K562 (cell line): ENCODE measurements at regions not wholly inside any gene's neighbourhood (a gene's known extent, or its start where the extent isn't known, plus 50 kb on each side); places are given as distances from the start of the nearest gene placed in this dataset.

Source experiments
- ATAC-seq: fragments of 200-7000 bp; cut with Tn5 transposase; 3 replicates; pipeline ENCODE4 v1.9.1; 2020; ENCODE audit warnings: moderate library complexity
- BruUV-seq: library from RNA; stranded (reverse); fragments of 400-500 nt; replicated peaks from 2 replicates; lab custom pipeline; 2021; lab: Mats Ljungman, UMichigan
- CTCF ChIA-PET: fragments of 300-600 bp; formaldehyde crosslinking; extraction: SDS; loops from one replicate; lab custom pipeline; 2021; ENCODE audit warnings: low intra/inter-chr PET ratio; lab: Yijun Ruan, JAX
- POLR2A ChIA-PET: fragments of 300-600, 350-650 bp; sonication (Branson Sonifier 250); formaldehyde crosslinking; extraction: SDS; loops from one replicate; lab custom pipeline; 2021; ENCODE audit warnings: antibody characterized with exemption, inconsistent platforms; lab: Yijun Ruan, JAX
- DNase-seq, 4 experiments: peaks; one replicate each; pipeline versions ENCODE4 v3.0.0 to v3.0.0-alpha.2; 2011 to 2018; ENCODE audit warnings: low spot score in 3 of 4, mixed read lengths in 3 of 4; ENCODE audit errors: extremely low read depth in 1 of 4
- FAIRE-seq: peaks from 2 replicates; lab custom pipeline; 2011; peaks lifted over from hg19 to GRCh38; lab: Jason Lieb, UNC
- H2AFZ ChIP-seq: 2 replicates; pipeline ENCODE4 v1.6.0; 2011; ENCODE audit warnings: low read depth, low read length, control low read depth, inconsistent platforms
- H3K27ac ChIP-seq: fragments of 200-600 bp; 3 replicates; pipeline ENCODE4 v1.8.0; 2011; ENCODE audit warnings: low read depth, mild to moderate bottlenecking, control low read depth, inconsistent platforms, low read length, moderate library complexity, mixed read lengths; ENCODE audit errors: extremely low read depth
- H3K27me3 ChIP-seq, 2 experiments: fragments of 300-600 bp in 1 of 2; 2 replicates in 1 of 2; 3 replicates in 1 of 2; pipeline versions ENCODE4 v1.6.0 to v1.8.0; 2011; ENCODE audit warnings: inconsistent platforms in 2 of 2, low read length in 2 of 2, mild to moderate bottlenecking in 1 of 2, mixed read lengths in 1 of 2, moderate library complexity in 1 of 2; ENCODE audit not compliant: control insufficient read depth in 2 of 2, insufficient read depth in 2 of 2
- H3K36me3 ChIP-seq: fragments of 300-600 bp; 3 replicates; pipeline ENCODE4 v1.8.0; 2011; ENCODE audit warnings: mild to moderate bottlenecking, low read length, inconsistent platforms; ENCODE audit not compliant: control insufficient read depth, insufficient read depth
- H3K4me1 ChIP-seq, 2 experiments: fragments of 200-600 bp in 1 of 2; replicated peaks in 1 of 2; 2 replicates in 1 of 2; 3 replicates in 1 of 2; pipeline versions ENCODE4 v1.5.1 to v1.8.0; 2011; ENCODE audit warnings: inconsistent platforms in 2 of 2, low read length in 2 of 2, mild to moderate bottlenecking in 1 of 2, mixed read lengths in 1 of 2, moderate library complexity in 1 of 2; ENCODE audit not compliant: control insufficient read depth in 2 of 2, insufficient read depth in 2 of 2
- H3K4me2 ChIP-seq: 2 replicates; pipeline ENCODE4 v1.6.1; 2011; ENCODE audit warnings: low read length, control low read depth, inconsistent platforms, mixed read lengths; ENCODE audit not compliant: insufficient read depth
- H3K4me3 ChIP-seq: fragments of 200-600 bp; sonication (generic), shearing (Covaris generic); 2 replicates; pipeline ENCODE4 v1.5.1; 2016; ENCODE audit warnings: control low read depth, inconsistent platforms
- H3K79me2 ChIP-seq: fragments of 200-600 bp; 3 replicates; pipeline ENCODE4 v1.8.0; 2011; ENCODE audit warnings: low read length, inconsistent platforms; ENCODE audit not compliant: control insufficient read depth, insufficient read depth
- H3K9ac ChIP-seq, 2 experiments: 2 replicates each; pipeline versions ENCODE4 v1.6.0 to v1.6.1; 2011; ENCODE audit warnings: low read depth in 2 of 2, low read length in 2 of 2, control low read depth in 1 of 2, inconsistent platforms in 1 of 2, mild to moderate bottlenecking in 1 of 2, mixed read lengths in 1 of 2; ENCODE audit not compliant: insufficient read depth in 1 of 2
- H3K9me1 ChIP-seq: one replicate; pipeline ENCODE4 v1.6.0; 2011; ENCODE audit warnings: inconsistent platforms, mild to moderate bottlenecking, low read length, moderate library complexity; ENCODE audit not compliant: control insufficient read depth, insufficient read depth
- H3K9me3 ChIP-seq: replicated peaks from 2 replicates; pipeline ENCODE4 v1.5.1; 2011; ENCODE audit warnings: low read depth, low read length, inconsistent platforms; ENCODE audit not compliant: control insufficient read depth, insufficient read depth
- H4K20me1 ChIP-seq: replicated peaks from 2 replicates; pipeline ENCODE4 v1.6.1; 2011; ENCODE audit warnings: low read length, inconsistent platforms, mixed read lengths; ENCODE audit not compliant: control insufficient read depth, insufficient read depth
- CHD4 ChIP-seq: fragments of 200-600 bp; sonication (generic); IDR thresholded peaks from 3 replicates; pipeline ENCODE4 v1.6.1; 2012; ENCODE audit warnings: low read depth, mild to moderate bottlenecking, mixed read lengths, low read length, inconsistent platforms; ENCODE audit not compliant: insufficient read depth, insufficient replicate concordance, poor library complexity, severe bottlenecking
- CREB1 ChIP-seq, 2 experiments: sonication (generic) in 1 of 2; formaldehyde crosslinking in 1 of 2; IDR thresholded peaks; 2 replicates each; pipeline versions ENCODE4 v1.6.1 to v1.8.0; 2012 to 2022; ENCODE audit warnings: inconsistent platforms in 1 of 2, mild to moderate bottlenecking in 1 of 2, missing genetic modification reagents in 1 of 2, moderate library complexity in 1 of 2
- FIP1L1 ChIP-seq: fragments of 200-400 bp; formaldehyde crosslinking; IDR thresholded peaks from 2 replicates; pipeline ENCODE4 v1.6.1; 2018; ENCODE audit warnings: mild to moderate bottlenecking, low read depth, low read length; ENCODE audit not compliant: poor library complexity, severe bottlenecking
- FOS ChIP-seq: IDR thresholded peaks from 3 replicates; pipeline ENCODE4 v1.6.1; 2011; ENCODE audit not compliant: insufficient read length; ENCODE audit errors: extremely low read depth
- HMG20B ChIP-seq: fragments of 250-450 bp; sonication (Bioruptor Pico); IDR thresholded peaks from 2 replicates; pipeline ENCODE4 v1.5.0; 2021; ENCODE audit warnings: mild to moderate bottlenecking
- HNRNPH1 ChIP-seq: fragments of 200-400 bp; formaldehyde crosslinking; optimal IDR thresholded peaks from 2 replicates; pipeline ENCODE3; 2017; ENCODE audit warnings: low read depth, mild to moderate bottlenecking, low read length, moderate library complexity
- SAP30 ChIP-seq: fragments of 200-600 bp; sonication (generic); IDR thresholded peaks from 2 replicates; pipeline ENCODE4 v1.6.1; 2012; ENCODE audit warnings: borderline replicate concordance, low read depth, mild to moderate bottlenecking, moderate library complexity, low read length, control low read depth, inconsistent platforms; ENCODE audit not compliant: insufficient read depth, poor library complexity, severe bottlenecking
- SPI1 ChIP-seq: IDR thresholded peaks from 2 replicates; pipeline ENCODE4 v1.6.1; 2011; ENCODE audit warnings: low read depth, low read length, control low read depth, borderline replicate concordance
- ZKSCAN3 ChIP-seq: fragments of 250-450 bp; sonication (Bioruptor Pico); IDR thresholded peaks from 2 replicates; pipeline ENCODE4 v1.4.0; 2020
- WGBS: fragments of 100-300 bp; shearing (Covaris generic); methylation state at CpG from one replicate; pipeline ENCODE4 v1.1.6; 2016; ENCODE audit warnings: low coverage, mixed read lengths; ENCODE audit not compliant: insufficient coverage; ENCODE audit errors: missing lambda C conversion rate; 5-methylcytosine and 5-hydroxymethylcytosine counted together
- in situ Hi-C: fragments of 300-500 bp; cut with MboI; formaldehyde crosslinking; loops from 4 replicates; pipeline ENCODE4 v1.15.0; 2018; ENCODE audit warnings: inconsistent platforms, mixed read lengths
- intact Hi-C: fragments of 100-400 bp; cut with micrococcal nuclease; formaldehyde crosslinking; loops from 2 replicates; pipeline ENCODE4 v1.14.2; 2022

DNA sequence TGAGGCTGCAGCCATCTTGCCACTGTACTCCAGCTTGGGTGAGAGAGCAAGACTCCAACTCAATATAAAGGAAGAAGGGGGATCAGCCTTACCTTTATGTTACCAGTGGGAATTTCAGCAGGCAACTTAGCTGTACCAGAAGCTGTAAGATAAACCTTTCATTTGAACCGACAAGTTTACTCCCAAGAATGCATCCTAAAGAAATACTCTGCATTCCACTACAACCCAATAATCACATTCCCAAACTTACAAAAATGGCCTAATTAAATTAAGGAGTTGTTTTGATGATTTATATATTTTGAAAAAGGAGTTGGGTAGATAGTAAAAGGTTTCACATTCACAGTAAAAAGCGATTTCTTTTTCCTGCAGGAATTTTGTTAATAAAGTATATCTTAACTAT, 241.4 kb downstream of the TTC8 start:
- DNase-seq (no peak), ATAC-seq (no peak), FAIRE-seq (no peak)
- Histone ChIP-seq H3K9me3 (no peaks in the 10 kb centered on the region), H3K27me3 (0 out of 5 replicates have a peak, but pooled peaks cover 0 to 4% of the 10 kb centered on the region in 2 experiments), H3K9ac (no peak overlapping the region), H3K4me2 (no peak overlapping the region), H3K27ac (no peak overlapping the region), H3K4me3 (no peak overlapping the region), H4K20me1 (no peaks in the 10 kb centered on the region), H3K9me1 (no peaks in the 10 kb centered on the region), H2AFZ (no peak overlapping the region), H3K4me1 (no peaks in the 10 kb centered on the region), H3K36me3 (no peaks in the 10 kb centered on the region), H3K79me2 (no peaks in the 10 kb centered on the region)
- intact Hi-C loops (no loop called here), in situ Hi-C loops (no loop called here)
- POLR2A ChIA-PET: interaction anchor here (1.1 kb wide), 1 partner anchor 15 kb away, joined by 3 read pairs; no protein-coding TSS in a partner anchor
- no peak for TF ChIP-seq SPI1
- no peak for TF ChIP-seq ZKSCAN3 (CRISPR knock-in tag)
- no peak for TF ChIP-seq CHD4
- TF ChIP-seq HMG20B (CRISPR knock-in tag): no peak
- TF ChIP-seq FIP1L1: no peak
- no peak for TF ChIP-seq FOS
- TF ChIP-seq CREB1 (IDR thresholded peaks at IDR 0.05): no peak
- no peak for TF ChIP-seq CREB1 (CRISPR knock-in tag; IDR thresholded peaks at IDR 0.05)
- no peak for TF ChIP-seq SAP30
- no peak for TF ChIP-seq HNRNPH1
- BruUV-seq: no TSS peak
- 17% methylated on average over 2 of the region's 2 CpGs for WGBS
- CTCF ChIA-PET: no interaction called here
